H4 (cell line): ENCODE measurements at regions not wholly inside any gene's neighbourhood (a gene's known extent, or its start where the extent isn't known, plus 50 kb on each side); places are given as distances from the start of the nearest gene placed in this dataset.
A peak's percentile ranks its signal among the peaks of the same experiment; 100 is the strongest.
"Not testable (repeated sequence)": the region's sequence is repeated elsewhere in the genome, so short reads cannot be mapped to it uniquely, and the experiment has no call there.

Experiments used
- DNase-seq: peaks from one replicate; pipeline ENCODE4 v3.0.0-alpha.2; 2015; ENCODE audit warnings: low spot score

- no peak for DNase-seq
These were observed 214.3 kb upstream of the SGO1 start for GRCh38 chr3:20400281-20400680.

DNA sequence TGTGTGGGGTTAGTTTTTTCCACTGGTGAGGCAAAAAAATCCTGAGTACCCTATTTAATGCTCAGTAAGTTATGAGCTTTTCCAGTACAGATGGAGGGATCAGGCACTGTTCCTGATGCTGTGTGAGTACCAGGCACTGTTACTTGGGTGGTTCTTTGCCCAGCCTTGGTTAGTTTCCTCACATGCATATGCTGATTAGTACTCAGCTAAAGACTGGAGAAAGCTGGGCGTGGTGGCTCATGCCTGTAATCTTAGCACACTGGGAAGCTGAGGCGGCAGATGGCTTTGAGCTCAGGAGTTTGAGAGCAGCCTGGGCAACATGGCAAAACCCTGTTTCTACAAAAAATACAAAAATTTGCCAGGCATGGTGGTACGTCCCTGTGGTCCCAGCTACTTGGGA lies 210.3 kb upstream of the SGO1 start:
- DNase-seq = no peak

DNA sequence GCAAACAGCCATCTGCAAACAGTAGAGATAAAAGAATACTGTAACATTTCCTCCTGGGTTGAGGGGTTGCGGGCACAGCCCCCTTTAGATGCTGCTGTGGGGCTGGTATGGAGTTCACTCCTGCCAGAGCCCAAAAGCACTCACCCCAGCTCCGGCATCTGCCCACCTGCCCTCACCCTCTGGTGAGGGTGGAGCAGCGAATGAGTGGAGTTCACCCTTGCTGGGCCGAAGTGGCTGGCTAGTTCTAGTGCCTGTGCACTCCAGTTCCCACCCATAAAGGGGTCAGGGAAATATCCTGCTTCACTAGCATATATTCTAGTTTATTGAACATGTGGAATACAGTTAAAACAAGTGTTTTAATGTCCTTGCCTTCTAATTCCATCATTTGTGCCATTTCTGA lies 209.7 kb upstream of the SGO1 start:
- no peak for DNase-seq

GRCh38 chr3:20394243-20394642 lies 208.2 kb upstream of the SGO1 start:
- DNase-seq = no peak

GRCh38 chr3:20391644-20392043 lies 205.6 kb upstream of the SGO1 start:
- DNase-seq = no peak

DNA sequence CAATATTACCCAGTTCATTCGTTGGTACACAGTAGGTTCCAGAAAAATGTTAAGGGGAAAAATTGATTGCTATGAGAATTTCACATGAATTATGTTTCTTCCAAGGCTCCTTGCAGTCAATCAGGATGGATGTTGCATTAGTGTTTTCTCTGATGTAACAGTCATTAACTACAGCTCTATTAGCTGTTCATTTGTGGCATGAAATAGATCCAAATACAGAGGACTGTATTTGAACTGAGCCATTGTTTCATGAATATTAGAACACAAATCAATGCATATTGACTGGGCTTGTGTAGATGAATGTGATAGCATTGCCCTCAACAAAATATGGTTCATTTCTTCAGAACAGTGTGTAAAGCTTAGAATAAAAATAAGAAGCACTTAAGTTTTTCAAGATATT lies 203.0 kb upstream of the SGO1 start:
- DNase-seq = no peak

DNA sequence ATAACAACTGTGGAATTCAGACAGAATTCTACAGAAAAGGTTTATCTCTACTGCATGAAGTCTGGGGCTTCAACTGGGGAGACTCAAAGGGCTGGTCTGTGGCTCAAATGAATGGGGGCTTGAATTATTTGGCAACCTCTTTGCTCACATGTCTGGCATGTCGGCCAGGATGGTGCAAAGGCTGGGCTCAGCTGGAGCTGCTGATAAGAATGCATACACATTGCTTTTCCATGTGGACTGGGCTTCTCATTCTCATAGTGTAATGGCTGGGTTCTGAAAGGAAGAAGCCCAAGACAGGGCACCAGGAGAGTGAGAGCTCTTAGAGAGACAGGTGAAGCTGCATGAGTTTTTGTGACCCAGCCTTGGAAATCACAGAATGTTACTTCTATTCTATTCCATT lies 194.3 kb upstream of the SGO1 start:
- no peak for DNase-seq

- no peak for DNase-seq
These were observed 192.3 kb upstream of the SGO1 start for GRCh38 chr3:20378315-20378714.

- DNase-seq = no peak
These were observed 190.7 kb upstream of the SGO1 start for GRCh38 chr3:20376665-20377217.

DNA sequence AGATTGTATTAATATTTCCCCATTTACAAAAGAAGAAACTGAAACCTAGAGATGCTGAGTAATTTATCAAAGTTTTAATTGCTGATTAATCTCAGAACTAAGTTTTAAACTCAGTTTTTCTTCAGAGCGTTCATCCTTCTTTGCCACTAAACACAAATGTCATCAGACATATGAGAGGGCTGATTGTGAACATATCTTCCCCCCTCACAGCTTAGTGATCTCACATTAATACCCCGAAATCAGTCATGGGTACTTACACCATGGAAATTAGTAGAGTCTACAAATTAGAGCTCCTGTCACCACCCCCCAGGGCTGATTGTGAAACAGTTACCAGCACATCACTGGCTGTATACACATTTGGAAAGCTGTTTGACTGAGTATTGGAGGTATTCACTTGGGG lies 189.3 kb upstream of the SGO1 start:
- DNase-seq = no peak

- DNase-seq = not testable (repeated sequence)
These were observed 184.5 kb upstream of the SGO1 start for GRCh38 chr3:20370273-20371063.

GRCh38 chr3:20361000-20361399 lies 175.0 kb upstream of the SGO1 start:
- no peak for DNase-seq

DNA sequence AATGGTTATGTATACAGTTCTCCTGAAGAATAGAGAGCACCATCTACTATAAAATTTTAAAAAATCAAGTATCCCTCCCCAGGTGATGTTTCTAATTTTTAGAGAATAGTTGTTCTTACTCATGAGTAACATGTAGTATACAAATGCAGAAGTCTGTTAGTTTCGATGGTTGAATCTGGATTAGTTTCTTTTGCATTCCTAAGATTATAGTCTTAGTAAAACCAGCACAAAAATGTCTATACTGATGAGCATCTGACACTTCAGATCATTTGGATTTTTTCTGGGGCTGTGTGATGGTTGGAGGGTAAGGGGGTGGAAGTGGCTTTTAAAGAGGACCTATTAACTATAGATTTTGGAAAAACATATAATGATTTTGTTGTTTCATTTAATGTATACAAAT lies 167.3 kb upstream of the SGO1 start:
- no peak for DNase-seq

DNA sequence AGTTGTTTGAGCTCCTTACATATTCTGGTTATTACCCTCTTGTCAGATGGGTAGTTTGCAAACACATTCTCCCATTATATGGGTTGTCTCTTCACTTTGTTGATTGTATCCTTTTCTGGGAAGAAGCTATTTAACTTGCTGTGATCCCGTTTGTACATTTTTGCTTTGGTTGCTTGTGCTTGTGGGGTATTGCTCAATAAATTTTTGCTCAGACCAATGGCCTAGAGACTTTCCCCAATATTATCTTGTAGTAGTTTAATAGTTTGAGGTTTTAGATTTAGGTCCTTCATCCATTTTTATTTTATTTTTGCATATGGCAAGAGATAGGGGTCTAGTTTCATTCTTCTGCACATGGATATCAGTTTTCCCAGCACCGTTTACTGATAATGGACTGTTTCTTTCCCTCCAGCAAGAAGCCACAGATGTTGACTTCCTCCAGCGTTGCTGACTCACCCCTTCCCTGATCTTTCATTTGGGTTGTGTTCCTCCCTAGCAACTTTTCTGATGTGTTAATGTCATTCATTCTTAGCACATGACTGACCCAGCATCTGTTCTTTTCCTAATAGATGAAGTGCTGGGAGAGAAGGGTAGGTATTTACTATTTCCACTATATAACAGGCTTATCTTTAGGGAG lies 166.7 kb upstream of the SGO1 start:
- DNase-seq = no peak

DNA sequence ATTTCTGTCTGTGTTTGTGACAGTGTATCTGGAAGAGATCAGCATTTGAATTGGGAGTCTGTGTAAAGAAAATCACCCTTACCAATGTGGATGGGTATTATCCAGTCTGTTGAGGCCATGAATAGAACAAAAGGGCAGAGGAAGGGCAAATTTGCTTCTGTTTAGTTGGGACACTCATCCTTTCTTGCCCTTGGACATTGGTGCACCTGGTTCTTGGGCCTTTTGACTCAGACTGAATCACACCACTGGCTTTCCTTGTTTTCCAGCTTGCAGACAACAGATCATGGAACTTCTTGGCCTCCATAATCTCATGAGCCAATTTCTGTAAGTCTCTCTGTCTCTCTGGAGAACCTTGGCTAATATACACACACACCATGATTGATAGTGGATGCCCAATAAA lies 164.4 kb upstream of the SGO1 start:
- DNase-seq = no peak

- no peak for DNase-seq
These were observed 160.9 kb upstream of the SGO1 start for GRCh38 chr3:20346916-20347315.

DNA sequence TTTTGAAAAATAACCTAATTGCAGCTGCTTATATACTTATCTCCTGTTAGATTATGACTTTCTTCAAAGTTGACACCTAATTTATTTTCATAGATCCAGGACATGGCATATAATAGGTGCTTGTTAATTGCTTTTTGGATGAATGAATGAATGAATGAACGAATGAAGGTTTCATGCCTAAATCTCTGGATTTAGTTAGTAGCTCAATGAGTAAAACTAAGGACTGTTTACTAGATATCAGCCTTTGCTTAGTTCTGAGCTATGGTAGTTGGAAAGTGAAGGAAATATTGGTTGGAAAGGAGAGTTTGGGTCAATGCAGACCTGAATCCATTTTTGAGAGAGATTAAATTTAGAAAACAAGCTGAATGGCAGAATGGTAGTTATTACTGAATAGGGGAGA lies 160.4 kb upstream of the SGO1 start:
- no peak for DNase-seq

DNA sequence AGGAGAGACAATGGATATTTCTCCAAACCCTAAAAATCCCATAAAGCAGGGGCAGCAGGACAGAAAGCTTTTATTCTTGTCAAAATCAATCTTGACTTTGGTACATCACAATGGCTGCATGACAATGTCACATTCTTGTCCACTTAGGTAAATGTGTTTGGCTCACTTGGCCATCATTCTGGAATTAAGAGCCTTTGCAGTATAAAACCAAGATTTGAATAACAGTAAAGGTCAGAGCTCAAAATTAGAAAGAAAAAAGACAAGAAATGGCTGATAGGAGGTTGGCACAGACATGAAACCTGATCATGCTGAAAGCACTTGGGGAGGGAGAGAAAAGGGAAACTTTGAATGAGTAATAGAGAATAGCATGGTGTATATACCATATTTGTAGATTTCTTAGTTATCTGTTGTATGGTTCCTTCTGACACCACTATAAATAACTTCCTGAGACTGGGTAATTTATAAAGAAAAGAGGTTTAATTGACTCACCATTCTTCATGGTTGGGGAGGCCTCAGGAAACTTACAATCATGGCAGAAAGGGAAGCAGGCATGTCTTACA lies 158.5 kb upstream of the SGO1 start:
- DNase-seq = no peak

GRCh38 chr3:20343790-20344189 lies 157.8 kb upstream of the SGO1 start:
- DNase-seq = no peak

GRCh38 chr3:20340324-20340928 lies 154.4 kb upstream of the SGO1 start:
- peak; percentile 51 for DNase-seq

GRCh38 chr3:20336572-20336971 lies 150.6 kb upstream of the SGO1 start:
- no peak for DNase-seq

DNA sequence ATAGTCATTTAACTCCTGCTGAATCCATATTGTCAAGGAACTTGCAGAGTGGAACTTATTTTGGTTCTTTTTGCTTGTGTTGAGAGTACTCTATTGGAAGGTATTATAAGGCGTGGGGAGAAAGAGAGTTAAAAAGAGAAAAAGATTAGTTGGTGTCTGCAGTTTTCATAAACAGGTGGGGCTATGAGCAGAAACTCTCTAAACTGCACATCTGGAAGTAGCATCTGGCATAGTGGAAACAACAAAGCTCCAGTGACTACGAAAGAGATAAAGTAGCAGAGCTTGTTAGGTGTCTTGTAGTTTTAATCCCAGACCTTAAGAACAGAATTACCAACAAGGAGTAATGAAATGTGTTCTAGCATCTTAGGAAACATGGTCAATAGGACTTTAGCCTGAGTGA lies 148.8 kb upstream of the SGO1 start:
- no peak for DNase-seq

- no peak for DNase-seq
These were observed 141.9 kb upstream of the SGO1 start for GRCh38 chr3:20327889-20328288.
